Type B pancreatic cell (in vitro differentiated cells): ENCODE measurements at regions not wholly inside any gene's neighbourhood (a gene's known extent, or its start where the extent isn't known, plus 50 kb on each side); places are given as distances from the start of the nearest gene placed in this dataset.

Experiments used
- DNase-seq: peaks from one replicate; pipeline ENCODE4 v3.0.0; 2021; ENCODE audit warnings: mixed read lengths; ENCODE audit not compliant: unreplicated experiment; ENCODE audit errors: extremely low spot score
- H3K27ac Mint-ChIP-seq: 2 replicates; pipeline ENCODE4 v1.8.0; 2021; ENCODE audit warnings: mild to moderate bottlenecking, mixed read lengths
- H3K27me3 Mint-ChIP-seq: 2 replicates; pipeline ENCODE4 v1.8.0; 2021; ENCODE audit warnings: mixed read lengths
- H3K36me3 Mint-ChIP-seq: 2 replicates; pipeline ENCODE4 v1.8.0; 2021; ENCODE audit warnings: mixed read lengths
- H3K4me1 Mint-ChIP-seq: one replicate; pipeline ENCODE4 v1.8.0; 2021; ENCODE audit warnings: mixed read lengths; ENCODE audit not compliant: unreplicated experiment
- H3K4me3 Mint-ChIP-seq: 2 replicates; pipeline ENCODE4 v1.8.0; 2021; ENCODE audit warnings: mild to moderate bottlenecking, mixed read lengths
- H3K9me3 Mint-ChIP-seq: 2 replicates; pipeline ENCODE4 v1.8.0; 2021; ENCODE audit warnings: mixed read lengths
- TF ChIP-seq, protein P1 (sequence below): fragments of 200-600 bp; sonication (generic); conservative IDR thresholded peaks from 2 replicates; pipeline ENCODE4 v1.5.0; 2021; ENCODE audit warnings: antibody characterized with exemption, mild to moderate bottlenecking

DNA sequence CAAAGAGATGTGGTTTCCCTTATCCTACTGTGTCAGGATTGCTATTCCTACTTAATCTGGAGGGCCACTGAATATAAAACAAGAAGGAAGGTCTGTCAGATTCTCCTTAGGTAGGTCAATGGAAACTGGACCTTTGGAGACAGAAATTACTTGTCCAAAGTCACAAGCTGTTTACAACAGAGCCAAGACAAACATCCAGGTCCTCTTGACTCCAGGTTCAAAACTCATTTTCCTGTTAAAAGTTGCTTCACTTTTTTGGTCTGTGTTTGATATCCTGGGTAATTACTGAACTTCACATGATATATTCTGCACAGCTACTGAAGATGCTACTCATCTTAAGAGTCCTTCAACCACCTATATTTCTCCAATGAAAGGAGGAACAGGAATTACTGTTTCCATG lies 81.2 kb upstream of the ARHGAP32 start:
- no peak for DNase-seq
- Mint-ChIP-seq H3K4me1 (peaks cover 56% of the 10 kb centered on the region), H3K36me3 (peaks cover 13% of the 10 kb centered on the region), H3K27ac (no peak overlapping the region), H3K9me3 (no peaks in the 10 kb centered on the region), H3K27me3 (no peaks in the 10 kb centered on the region), H3K4me3 (no peak overlapping the region)
- TF ChIP-seq, protein P1, sequence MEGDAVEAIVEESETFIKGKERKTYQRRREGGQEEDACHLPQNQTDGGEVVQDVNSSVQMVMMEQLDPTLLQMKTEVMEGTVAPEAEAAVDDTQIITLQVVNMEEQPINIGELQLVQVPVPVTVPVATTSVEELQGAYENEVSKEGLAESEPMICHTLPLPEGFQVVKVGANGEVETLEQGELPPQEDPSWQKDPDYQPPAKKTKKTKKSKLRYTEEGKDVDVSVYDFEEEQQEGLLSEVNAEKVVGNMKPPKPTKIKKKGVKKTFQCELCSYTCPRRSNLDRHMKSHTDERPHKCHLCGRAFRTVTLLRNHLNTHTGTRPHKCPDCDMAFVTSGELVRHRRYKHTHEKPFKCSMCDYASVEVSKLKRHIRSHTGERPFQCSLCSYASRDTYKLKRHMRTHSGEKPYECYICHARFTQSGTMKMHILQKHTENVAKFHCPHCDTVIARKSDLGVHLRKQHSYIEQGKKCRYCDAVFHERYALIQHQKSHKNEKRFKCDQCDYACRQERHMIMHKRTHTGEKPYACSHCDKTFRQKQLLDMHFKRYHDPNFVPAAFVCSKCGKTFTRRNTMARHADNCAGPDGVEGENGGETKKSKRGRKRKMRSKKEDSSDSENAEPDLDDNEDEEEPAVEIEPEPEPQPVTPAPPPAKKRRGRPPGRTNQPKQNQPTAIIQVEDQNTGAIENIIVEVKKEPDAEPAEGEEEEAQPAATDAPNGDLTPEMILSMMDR, result no peak

DNA sequence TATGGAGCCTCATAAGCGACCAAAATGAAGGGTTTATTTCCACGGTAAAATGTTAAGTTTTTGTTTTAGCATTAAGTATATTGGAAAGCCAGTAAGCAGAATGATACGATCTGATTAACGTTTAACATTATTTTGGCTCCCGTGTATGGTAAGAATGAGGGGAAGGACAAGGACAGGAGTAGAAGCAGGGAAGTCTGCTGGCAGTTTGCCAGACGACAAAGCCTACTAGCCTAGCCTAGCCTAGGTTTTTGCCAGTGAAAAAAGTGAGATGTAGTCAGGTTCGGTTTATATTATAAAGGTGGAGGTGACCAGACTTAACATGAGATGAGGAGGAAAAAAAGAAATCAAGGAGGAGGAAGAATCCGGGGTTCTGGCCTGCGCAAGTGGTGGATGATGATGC lies 78.9 kb upstream of the ARHGAP32 start:
- H3K4me1 Mint-ChIP-seq, result peaks cover 42% of the 10 kb centered on the region
- DNase-seq, result no peak
- H3K27me3 Mint-ChIP-seq, result no peaks in the 10 kb centered on the region
- no peak overlapping the region for H3K4me3 Mint-ChIP-seq
- TF ChIP-seq, protein P1, result no peak
- peaks cover 13% of the 10 kb centered on the region for H3K36me3 Mint-ChIP-seq
- H3K9me3 Mint-ChIP-seq, result no peaks in the 10 kb centered on the region
- no peak overlapping the region for H3K27ac Mint-ChIP-seq

DNA sequence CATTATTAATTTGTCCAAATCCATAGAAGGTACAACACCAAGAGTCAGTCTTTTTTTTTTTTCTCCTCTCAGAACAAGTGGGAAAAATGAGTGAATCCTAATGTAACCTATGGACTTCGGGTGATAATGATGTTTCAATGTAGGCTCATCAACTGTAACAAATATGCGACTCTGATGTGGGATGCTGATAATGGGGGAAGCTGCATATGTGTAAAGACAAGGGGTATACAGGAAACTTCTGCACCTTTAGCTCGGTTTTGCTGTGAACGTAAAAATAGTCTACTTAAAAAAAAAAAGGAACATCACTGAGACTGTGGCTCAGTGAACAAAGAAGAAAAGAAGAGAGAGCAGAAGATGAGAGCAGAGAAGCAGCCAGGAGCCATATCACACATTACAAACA lies 78.3 kb upstream of the ARHGAP32 start:
- no peak for DNase-seq
- peaks cover 14% of the 10 kb centered on the region for H3K36me3 Mint-ChIP-seq
- no peaks in the 10 kb centered on the region for H3K27me3 Mint-ChIP-seq
- H3K27ac Mint-ChIP-seq, result no peak overlapping the region
- no peaks in the 10 kb centered on the region for H3K9me3 Mint-ChIP-seq
- H3K4me3 Mint-ChIP-seq, result no peak overlapping the region
- TF ChIP-seq, protein P1, result no peak
- peaks cover 38% of the 10 kb centered on the region for H3K4me1 Mint-ChIP-seq

DNA sequence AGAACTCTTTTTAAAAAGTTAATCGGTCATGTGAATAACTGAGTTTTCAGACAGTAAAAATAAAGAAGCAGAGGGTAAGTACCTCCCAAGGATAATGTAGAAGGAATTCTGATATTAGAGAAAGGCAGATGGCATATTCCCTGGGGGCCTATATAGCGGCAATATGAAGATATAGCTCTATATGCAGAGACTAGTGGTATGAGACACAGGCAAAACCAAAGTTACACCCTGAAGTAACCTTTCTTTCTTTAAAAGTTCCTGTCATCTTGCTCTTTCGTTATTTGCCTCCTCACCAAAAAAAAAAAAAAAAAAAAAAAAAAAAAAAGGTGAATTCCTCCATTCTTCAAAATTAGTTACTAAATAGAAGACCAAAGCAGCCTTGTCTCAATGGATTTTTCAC lies 76.2 kb upstream of the ARHGAP32 start:
- H3K4me1 Mint-ChIP-seq, result peaks cover 37% of the 10 kb centered on the region
- no peaks in the 10 kb centered on the region for H3K9me3 Mint-ChIP-seq
- H3K27me3 Mint-ChIP-seq, result no peaks in the 10 kb centered on the region
- peaks cover 31% of the 10 kb centered on the region for H3K36me3 Mint-ChIP-seq
- TF ChIP-seq, protein P1, result no peak
- no peak overlapping the region for H3K27ac Mint-ChIP-seq
- H3K4me3 Mint-ChIP-seq, result no peak overlapping the region
- no peak for DNase-seq

DNA sequence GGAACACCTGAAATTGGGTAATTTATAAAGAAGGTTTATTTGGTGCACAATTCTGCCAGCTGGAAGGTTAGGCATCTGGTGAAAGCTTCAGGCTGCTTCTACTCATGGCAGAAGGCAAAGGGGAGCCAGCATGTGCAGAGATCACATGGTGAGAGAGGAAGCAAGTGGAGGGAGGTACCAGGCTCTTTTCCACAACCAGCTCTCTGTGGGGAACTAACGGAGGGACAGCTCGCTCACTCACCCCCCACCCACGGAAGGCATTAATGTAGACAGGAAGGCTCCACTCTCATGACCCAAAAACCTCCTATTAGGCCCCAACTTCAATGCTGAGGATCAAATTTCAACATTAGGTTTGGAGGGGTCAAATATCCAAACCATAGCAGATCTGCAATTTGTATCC lies 75.6 kb upstream of the ARHGAP32 start:
- no peaks in the 10 kb centered on the region for H3K9me3 Mint-ChIP-seq
- TF ChIP-seq, protein P1, result no peak
- no peak overlapping the region for H3K4me3 Mint-ChIP-seq
- H3K4me1 Mint-ChIP-seq, result peaks cover 37% of the 10 kb centered on the region
- H3K27me3 Mint-ChIP-seq, result no peaks in the 10 kb centered on the region
- peaks cover 37% of the 10 kb centered on the region for H3K36me3 Mint-ChIP-seq
- DNase-seq, result no peak
- no peak overlapping the region for H3K27ac Mint-ChIP-seq

DNA sequence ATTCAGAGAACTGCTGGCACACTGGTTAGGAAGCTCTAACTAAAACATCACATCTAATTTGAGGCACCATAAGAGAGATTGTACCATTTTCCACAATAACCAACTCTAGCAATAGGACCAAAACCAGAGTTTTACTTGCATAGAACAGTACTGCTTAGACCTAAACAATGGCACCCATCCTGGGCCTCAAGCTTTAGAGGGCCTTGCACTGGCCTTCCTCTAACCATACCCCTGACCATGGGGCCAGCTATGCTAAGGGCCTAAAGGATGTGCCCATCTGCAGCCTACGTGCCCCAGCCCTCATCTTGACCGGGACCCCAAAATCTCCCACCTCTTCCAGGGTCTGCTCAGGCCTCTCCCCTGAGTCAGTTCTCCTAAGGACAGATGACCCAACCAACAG lies 74.4 kb upstream of the ARHGAP32 start:
- no peak overlapping the region for H3K4me3 Mint-ChIP-seq
- DNase-seq, result no peak
- TF ChIP-seq, protein P1, result no peak
- peaks cover 33% of the 10 kb centered on the region for H3K4me1 Mint-ChIP-seq
- H3K9me3 Mint-ChIP-seq, result no peaks in the 10 kb centered on the region
- H3K27ac Mint-ChIP-seq, result no peak overlapping the region
- H3K36me3 Mint-ChIP-seq, result peaks cover 37% of the 10 kb centered on the region
- H3K27me3 Mint-ChIP-seq, result no peaks in the 10 kb centered on the region
